IMR-90 (cell line): ENCODE measurements at regions not wholly inside any gene's neighbourhood (a gene's known extent, or its start where the extent isn't known, plus 50 kb on each side); places are given as distances from the start of the nearest gene placed in this dataset.
"Not testable (repeated sequence)": the region's sequence is repeated elsewhere in the genome, so short reads cannot be mapped to it uniquely, and the experiment has no call there.

ENCODE experiments used
- BHLHE40 ChIP-seq: fragments of 150-350 bp; IDR thresholded peaks from 2 replicates; pipeline ENCODE4 v1.6.1; 2016; ENCODE audit warnings: mild to moderate bottlenecking, low read depth, low read length
- CEBPB ChIP-seq: IDR thresholded peaks from 2 replicates; pipeline ENCODE4 v1.6.1; 2012; ENCODE audit warnings: low read depth, low read length, improper control_type of control experiment
- CHD1 ChIP-seq: IDR thresholded peaks from 2 replicates; pipeline ENCODE4 v1.6.1; 2012; ENCODE audit warnings: low read depth, low read length, improper control_type of control experiment
- CTCF ChIP-seq: conservative IDR thresholded peaks from 2 replicates; pipeline ENCODE4 v1.5.1; 2012; ENCODE audit warnings: mild to moderate bottlenecking, low read depth, low read length, improper control_type of control experiment
- ELK1 ChIP-seq: fragments of 150-350 bp; IDR thresholded peaks from 2 replicates; pipeline ENCODE4 v1.6.1; 2016; ENCODE audit warnings: low read depth, mild to moderate bottlenecking, low read length, moderate library complexity, borderline replicate concordance
- FOS ChIP-seq: fragments of 150-350 bp; IDR thresholded peaks from 2 replicates; pipeline ENCODE4 v1.6.1; 2016; ENCODE audit warnings: low read depth, low read length
- MAFK ChIP-seq: IDR thresholded peaks from 2 replicates; pipeline ENCODE4 v1.6.1; 2012; ENCODE audit warnings: low read depth, low read length, improper control_type of control experiment
- NFE2L2 ChIP-seq: fragments of 150-350 bp; IDR thresholded peaks from 2 replicates; pipeline ENCODE4 v1.6.1; 2016; ENCODE audit warnings: low read depth, mild to moderate bottlenecking, low read length
- POLR2A ChIP-seq: IDR thresholded peaks from 2 replicates; pipeline ENCODE4 v1.6.1; 2012; ENCODE audit warnings: mild to moderate bottlenecking, low read depth, low read length
- RAD21 ChIP-seq: IDR thresholded peaks from 2 replicates; pipeline ENCODE4 v1.6.1; 2012; ENCODE audit warnings: low read length, improper control_type of control experiment
- RCOR1 ChIP-seq: IDR thresholded peaks from 2 replicates; pipeline ENCODE4 v1.6.1; 2012; ENCODE audit warnings: mild to moderate bottlenecking, low read length, improper control_type of control experiment; ENCODE audit not compliant: insufficient replicate concordance
- RFX5 ChIP-seq: IDR thresholded peaks from 2 replicates; pipeline ENCODE4 v1.8.0; 2012; ENCODE audit warnings: low read depth, mild to moderate bottlenecking, low read length, moderate library complexity
- SMC3 ChIP-seq: fragments of 150-350 bp; IDR thresholded peaks from 2 replicates; pipeline ENCODE4 v1.6.1; 2016; ENCODE audit warnings: low read depth, mild to moderate bottlenecking, antibody characterized with exemption, low read length, moderate library complexity
- USF2 ChIP-seq: fragments of 150-350 bp; IDR thresholded peaks from 2 replicates; pipeline ENCODE4 v1.6.1; 2017; ENCODE audit warnings: mild to moderate bottlenecking, antibody characterized with exemption, low read length, low read depth

GRCh38 chr1:221967538-221967937 is 225.6 kb upstream of the DUSP10 start:
- not testable (repeated sequence) for TF ChIP-seq POLR2A, CTCF, FOS, BHLHE40, CHD1, RFX5, RAD21, CEBPB, SMC3, ELK1, MAFK, NFE2L2, USF2, RCOR1
